Cardiac muscle cell (in vitro differentiated cells and primary cell): ENCODE measurements at regions not wholly inside any gene's neighbourhood (a gene's known extent, or its start where the extent isn't known, plus 50 kb on each side); places are given as distances from the start of the nearest gene placed in this dataset.

Experiments
- DNase-seq, 2 donors: peaks; one replicate each; pipeline versions ENCODE4 v3.0.0 to v3.0.0-alpha.2; 2010 to 2017; ENCODE audit warnings: low read depth in 1 of 2, low spot score in 1 of 2
- H3K27ac ChIP-seq: fragments of 200-600 bp; sonication (generic); 2 replicates; pipeline ENCODE4 v1.5.1; 2016
- H3K27me3 ChIP-seq: fragments of 200-600 bp; sonication (generic); 2 replicates; pipeline ENCODE4 v1.6.0; 2016; ENCODE audit warnings: control low read depth
- H3K36me3 ChIP-seq: fragments of 200-600 bp; sonication (generic); 2 replicates; pipeline ENCODE4 v1.5.1; 2016; ENCODE audit warnings: control low read depth
- H3K4me1 ChIP-seq: fragments of 200-600 bp; sonication (generic); 2 replicates; pipeline ENCODE4 v1.8.1; 2017; ENCODE audit warnings: low read depth, mild to moderate bottlenecking, mixed run types
- H3K4me3 ChIP-seq: fragments of 200-600 bp; sonication (generic); 2 replicates; pipeline ENCODE4 v1.5.1; 2016; ENCODE audit warnings: mild to moderate bottlenecking
- H3K9me3 ChIP-seq: fragments of 200-600 bp; sonication (generic); 2 replicates; pipeline ENCODE4 v1.5.1; 2017; ENCODE audit warnings: low read depth, mild to moderate bottlenecking, control low read depth
- TF ChIP-seq, protein P1 (sequence below): IDR thresholded peaks from 2 replicates; pipeline ENCODE4 v1.5.1; 2012; ENCODE audit warnings: low read depth, mild to moderate bottlenecking, low read length

DNA sequence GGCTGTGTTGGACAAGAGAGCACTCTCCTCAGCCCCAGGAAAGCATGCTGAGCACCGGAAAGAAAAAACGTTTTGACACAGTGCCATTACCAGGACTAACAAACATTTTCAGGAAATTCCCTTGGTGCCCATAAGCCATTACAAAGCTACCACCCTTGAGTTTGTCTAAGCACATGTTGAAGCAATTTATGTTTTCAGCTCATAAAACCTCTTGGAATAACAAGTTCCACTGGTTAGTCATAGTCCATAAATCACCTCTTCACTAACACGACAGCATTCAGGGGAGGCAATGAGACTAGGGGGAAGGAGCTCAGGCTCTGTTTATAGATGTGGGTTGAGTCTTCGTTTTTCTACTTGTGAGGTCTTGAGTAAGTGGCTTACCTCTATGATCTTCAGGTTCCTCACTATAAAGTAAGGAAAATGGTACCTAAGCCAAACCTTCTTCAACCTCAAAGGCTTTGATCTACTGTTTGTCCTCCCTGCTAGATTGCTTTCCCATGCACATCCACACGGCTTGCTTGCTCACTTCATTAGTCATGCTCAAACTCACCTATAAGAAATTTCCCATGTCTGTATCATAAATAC, 65.4 kb downstream of the DRD1 start:
- TF ChIP-seq, protein P1, sequence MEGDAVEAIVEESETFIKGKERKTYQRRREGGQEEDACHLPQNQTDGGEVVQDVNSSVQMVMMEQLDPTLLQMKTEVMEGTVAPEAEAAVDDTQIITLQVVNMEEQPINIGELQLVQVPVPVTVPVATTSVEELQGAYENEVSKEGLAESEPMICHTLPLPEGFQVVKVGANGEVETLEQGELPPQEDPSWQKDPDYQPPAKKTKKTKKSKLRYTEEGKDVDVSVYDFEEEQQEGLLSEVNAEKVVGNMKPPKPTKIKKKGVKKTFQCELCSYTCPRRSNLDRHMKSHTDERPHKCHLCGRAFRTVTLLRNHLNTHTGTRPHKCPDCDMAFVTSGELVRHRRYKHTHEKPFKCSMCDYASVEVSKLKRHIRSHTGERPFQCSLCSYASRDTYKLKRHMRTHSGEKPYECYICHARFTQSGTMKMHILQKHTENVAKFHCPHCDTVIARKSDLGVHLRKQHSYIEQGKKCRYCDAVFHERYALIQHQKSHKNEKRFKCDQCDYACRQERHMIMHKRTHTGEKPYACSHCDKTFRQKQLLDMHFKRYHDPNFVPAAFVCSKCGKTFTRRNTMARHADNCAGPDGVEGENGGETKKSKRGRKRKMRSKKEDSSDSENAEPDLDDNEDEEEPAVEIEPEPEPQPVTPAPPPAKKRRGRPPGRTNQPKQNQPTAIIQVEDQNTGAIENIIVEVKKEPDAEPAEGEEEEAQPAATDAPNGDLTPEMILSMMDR, result no peak
- no peaks in the 10 kb centered on the region for H3K9me3 ChIP-seq
- no peaks in the 10 kb centered on the region for H3K27me3 ChIP-seq
- H3K27ac ChIP-seq, result no peak overlapping the region
- no peaks in the 10 kb centered on the region for H3K36me3 ChIP-seq
- H3K4me1 ChIP-seq, result peaks cover 11% of the 10 kb centered on the region
- H3K4me3 ChIP-seq, result no peak overlapping the region
- no peak for DNase-seq

DNA sequence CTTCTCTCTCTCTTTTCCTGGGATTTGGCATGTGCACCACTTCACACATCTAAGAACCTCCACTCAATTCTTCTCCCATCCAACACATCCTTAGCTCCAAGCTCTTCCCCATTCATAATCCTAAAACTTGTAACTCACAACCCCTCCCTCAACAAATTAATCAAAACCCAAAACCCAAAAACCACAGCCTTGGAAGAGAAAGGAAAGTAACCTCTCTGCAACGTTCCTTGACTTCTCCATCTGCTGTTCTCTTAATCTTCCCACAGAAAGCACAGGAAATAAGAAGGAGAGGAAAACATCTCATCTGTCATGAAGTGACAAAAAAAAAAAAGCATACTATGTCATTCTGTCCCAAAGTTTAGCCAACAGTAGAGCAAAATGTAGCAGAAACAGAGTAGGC, 66.2 kb downstream of the DRD1 start:
- no peaks in the 10 kb centered on the region for H3K27me3 ChIP-seq
- no peak for DNase-seq
- no peak overlapping the region for H3K4me3 ChIP-seq
- peaks cover 11% of the 10 kb centered on the region for H3K4me1 ChIP-seq
- H3K27ac ChIP-seq, result no peak overlapping the region
- no peaks in the 10 kb centered on the region for H3K9me3 ChIP-seq
- H3K36me3 ChIP-seq, result no peaks in the 10 kb centered on the region
- TF ChIP-seq, protein P1, result no peak

DNA sequence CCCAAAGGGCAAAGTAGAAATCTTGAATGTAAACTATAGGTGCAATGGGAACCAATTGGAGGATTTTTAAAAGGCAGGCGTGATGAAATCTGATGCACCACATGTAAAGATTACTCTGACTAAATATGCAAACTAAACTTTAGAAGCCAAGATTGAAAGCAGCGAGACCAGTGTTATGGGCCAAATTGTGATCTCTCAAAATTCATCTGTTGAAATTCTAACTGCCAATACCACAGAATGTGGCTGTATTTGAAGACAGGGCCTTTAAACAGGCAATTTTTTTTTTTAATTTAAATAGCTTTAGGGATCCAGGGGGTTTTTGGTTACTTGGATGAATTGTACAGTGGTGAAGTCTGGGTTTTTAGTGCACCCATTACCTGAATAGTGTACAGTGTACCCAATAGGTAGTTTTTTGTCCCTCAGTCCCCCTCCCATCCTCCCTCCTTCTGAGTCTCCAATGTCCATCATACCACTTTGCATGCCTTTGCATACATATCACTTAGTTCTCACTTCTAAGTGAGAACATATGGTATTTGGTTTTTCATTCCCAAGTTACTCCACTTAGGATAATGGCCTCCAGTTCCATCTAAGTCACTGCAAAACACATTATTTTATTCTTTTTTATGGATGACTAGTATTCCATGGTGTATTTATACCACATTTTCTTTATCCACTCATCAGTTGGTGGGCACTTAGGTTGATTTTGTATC, 69.7 kb downstream of the DRD1 start:
- Histone ChIP-seq H3K27me3 (no peaks in the 10 kb centered on the region), H3K27ac (no peak overlapping the region), H3K9me3 (no peaks in the 10 kb centered on the region), H3K36me3 (no peaks in the 10 kb centered on the region), H3K4me1 (peaks cover 11% of the 10 kb centered on the region), H3K4me3 (no peak overlapping the region)
- TF ChIP-seq, protein P1, result no peak
- no peak for DNase-seq

DNA sequence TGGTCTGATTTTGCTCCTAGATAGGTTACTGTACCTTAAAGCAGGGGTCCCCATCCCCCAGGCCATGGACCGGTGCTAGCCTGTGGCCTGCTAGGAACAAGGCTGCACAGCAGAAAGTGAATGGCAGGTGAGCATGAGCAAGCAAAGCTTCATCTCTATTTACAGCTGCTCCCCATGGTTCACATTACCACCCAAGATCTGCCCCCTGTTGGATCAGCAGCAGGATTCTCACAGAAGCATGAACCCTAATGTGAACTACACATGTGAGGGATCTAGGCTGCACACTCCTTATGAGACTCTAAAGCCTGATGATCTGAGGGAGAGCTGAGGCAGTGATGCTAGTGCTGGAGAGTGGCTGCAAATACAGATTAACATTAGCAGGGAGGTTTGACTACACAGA, 78.1 kb downstream of the DRD1 start:
- DNase-seq, result no peak
- TF ChIP-seq, protein P1, result no peak
- no peak overlapping the region for H3K4me3 ChIP-seq
- H3K9me3 ChIP-seq, result no peaks in the 10 kb centered on the region
- no peaks in the 10 kb centered on the region for H3K36me3 ChIP-seq
- H3K27ac ChIP-seq, result no peak overlapping the region
- no peaks in the 10 kb centered on the region for H3K4me1 ChIP-seq
- peaks cover 4% of the 10 kb centered on the region for H3K27me3 ChIP-seq

DNA sequence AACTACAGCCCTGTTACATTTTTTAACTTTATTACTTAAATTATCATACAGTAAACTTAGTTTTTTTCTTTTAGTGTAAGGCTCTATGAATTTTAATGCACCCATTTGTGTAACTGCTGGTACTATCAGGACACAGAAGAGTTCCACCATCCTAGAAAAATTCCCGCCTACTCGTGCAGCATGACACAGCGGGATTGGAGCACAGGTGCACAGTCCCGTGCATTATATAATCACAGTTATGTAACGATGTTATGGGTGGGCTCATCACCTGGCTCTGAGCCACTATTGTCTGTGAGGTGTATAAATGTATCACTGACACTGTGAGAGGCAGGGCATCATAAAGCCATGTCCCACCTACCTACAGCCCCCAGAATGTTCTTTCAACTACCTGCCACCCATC, 80.7 kb downstream of the DRD1 start:
- H3K27me3 ChIP-seq, result peaks cover 4% of the 10 kb centered on the region
- no peak for DNase-seq
- H3K36me3 ChIP-seq, result no peaks in the 10 kb centered on the region
- no peaks in the 10 kb centered on the region for H3K9me3 ChIP-seq
- TF ChIP-seq, protein P1, result no peak
- no peak overlapping the region for H3K4me3 ChIP-seq
- H3K4me1 ChIP-seq, result no peaks in the 10 kb centered on the region
- H3K27ac ChIP-seq, result no peak overlapping the region
